K562 (cell line): ENCODE measurements at regions not wholly inside any gene's neighbourhood (a gene's known extent, or its start where the extent isn't known, plus 50 kb on each side); places are given as distances from the start of the nearest gene placed in this dataset.

Source experiments
- ATAC-seq: fragments of 200-7000 bp; cut with Tn5 transposase; 3 replicates; pipeline ENCODE4 v1.9.1; 2020; ENCODE audit warnings: moderate library complexity
- BruUV-seq: library from RNA; stranded (reverse); fragments of 400-500 nt; replicated peaks from 2 replicates; lab custom pipeline; 2021; lab: Mats Ljungman, UMichigan
- CTCF ChIA-PET: fragments of 300-600 bp; formaldehyde crosslinking; extraction: SDS; loops from one replicate; lab custom pipeline; 2021; ENCODE audit warnings: low intra/inter-chr PET ratio; lab: Yijun Ruan, JAX
- POLR2A ChIA-PET: fragments of 300-600, 350-650 bp; sonication (Branson Sonifier 250); formaldehyde crosslinking; extraction: SDS; loops from one replicate; lab custom pipeline; 2021; ENCODE audit warnings: antibody characterized with exemption, inconsistent platforms; lab: Yijun Ruan, JAX
- DNase-seq, 4 experiments: peaks; one replicate each; pipeline versions ENCODE4 v3.0.0 to v3.0.0-alpha.2; 2011 to 2018; ENCODE audit warnings: low spot score in 3 of 4, mixed read lengths in 3 of 4; ENCODE audit errors: extremely low read depth in 1 of 4
- FAIRE-seq: peaks from 2 replicates; lab custom pipeline; 2011; peaks lifted over from hg19 to GRCh38; lab: Jason Lieb, UNC
- H2AFZ ChIP-seq: 2 replicates; pipeline ENCODE4 v1.6.0; 2011; ENCODE audit warnings: low read depth, low read length, control low read depth, inconsistent platforms
- H3K27ac ChIP-seq: fragments of 200-600 bp; 3 replicates; pipeline ENCODE4 v1.8.0; 2011; ENCODE audit warnings: low read depth, mild to moderate bottlenecking, control low read depth, inconsistent platforms, low read length, moderate library complexity, mixed read lengths; ENCODE audit errors: extremely low read depth
- H3K27me3 ChIP-seq, 2 experiments: fragments of 300-600 bp in 1 of 2; 2 replicates in 1 of 2; 3 replicates in 1 of 2; pipeline versions ENCODE4 v1.6.0 to v1.8.0; 2011; ENCODE audit warnings: inconsistent platforms in 2 of 2, low read length in 2 of 2, mild to moderate bottlenecking in 1 of 2, mixed read lengths in 1 of 2, moderate library complexity in 1 of 2; ENCODE audit not compliant: control insufficient read depth in 2 of 2, insufficient read depth in 2 of 2
- H3K36me3 ChIP-seq: fragments of 300-600 bp; 3 replicates; pipeline ENCODE4 v1.8.0; 2011; ENCODE audit warnings: mild to moderate bottlenecking, low read length, inconsistent platforms; ENCODE audit not compliant: control insufficient read depth, insufficient read depth
- H3K4me1 ChIP-seq, 2 experiments: fragments of 200-600 bp in 1 of 2; replicated peaks in 1 of 2; 2 replicates in 1 of 2; 3 replicates in 1 of 2; pipeline versions ENCODE4 v1.5.1 to v1.8.0; 2011; ENCODE audit warnings: inconsistent platforms in 2 of 2, low read length in 2 of 2, mild to moderate bottlenecking in 1 of 2, mixed read lengths in 1 of 2, moderate library complexity in 1 of 2; ENCODE audit not compliant: control insufficient read depth in 2 of 2, insufficient read depth in 2 of 2
- H3K4me2 ChIP-seq: 2 replicates; pipeline ENCODE4 v1.6.1; 2011; ENCODE audit warnings: low read length, control low read depth, inconsistent platforms, mixed read lengths; ENCODE audit not compliant: insufficient read depth
- H3K4me3 ChIP-seq: fragments of 200-600 bp; sonication (generic), shearing (Covaris generic); 2 replicates; pipeline ENCODE4 v1.5.1; 2016; ENCODE audit warnings: control low read depth, inconsistent platforms
- H3K79me2 ChIP-seq: fragments of 200-600 bp; 3 replicates; pipeline ENCODE4 v1.8.0; 2011; ENCODE audit warnings: low read length, inconsistent platforms; ENCODE audit not compliant: control insufficient read depth, insufficient read depth
- H3K9ac ChIP-seq, 2 experiments: 2 replicates each; pipeline versions ENCODE4 v1.6.0 to v1.6.1; 2011; ENCODE audit warnings: low read depth in 2 of 2, low read length in 2 of 2, control low read depth in 1 of 2, inconsistent platforms in 1 of 2, mild to moderate bottlenecking in 1 of 2, mixed read lengths in 1 of 2; ENCODE audit not compliant: insufficient read depth in 1 of 2
- H3K9me1 ChIP-seq: one replicate; pipeline ENCODE4 v1.6.0; 2011; ENCODE audit warnings: inconsistent platforms, mild to moderate bottlenecking, low read length, moderate library complexity; ENCODE audit not compliant: control insufficient read depth, insufficient read depth
- H3K9me3 ChIP-seq: replicated peaks from 2 replicates; pipeline ENCODE4 v1.5.1; 2011; ENCODE audit warnings: low read depth, low read length, inconsistent platforms; ENCODE audit not compliant: control insufficient read depth, insufficient read depth
- H4K20me1 ChIP-seq: replicated peaks from 2 replicates; pipeline ENCODE4 v1.6.1; 2011; ENCODE audit warnings: low read length, inconsistent platforms, mixed read lengths; ENCODE audit not compliant: control insufficient read depth, insufficient read depth
- CEBPB ChIP-seq: fragments of 450-650 bp; IDR thresholded peaks from 2 replicates; pipeline ENCODE4 v1.6.1; 2016; ENCODE audit warnings: missing genetic modification characterization, missing compliant biosample characterization
- FOXA3 ChIP-seq, 2 experiments: fragments of 450-650 bp in 1 of 2; sonication (generic) in 1 of 2; formaldehyde crosslinking; IDR thresholded peaks in 1 of 2; conservative IDR thresholded peaks in 1 of 2; 2 replicates each; pipeline versions ENCODE4 v1.4.0 to v1.8.0; 2020 to 2022; ENCODE audit warnings: mild to moderate bottlenecking in 2 of 2, missing genetic modification reagents in 1 of 2
- FOXJ3 ChIP-seq: sonication (generic); formaldehyde crosslinking; IDR thresholded peaks from 2 replicates; pipeline ENCODE4 v1.4.0; 2020; ENCODE audit warnings: mild to moderate bottlenecking, missing genetic modification reagents
- LARP7 ChIP-seq: fragments of 450-650 bp; IDR thresholded peaks from 2 replicates; pipeline ENCODE4 v1.6.1; 2016
- NRF1 ChIP-seq, 2 experiments: fragments of 450-650 bp; IDR thresholded peaks in 1 of 2; conservative IDR thresholded peaks in 1 of 2; 2 replicates each; pipeline ENCODE4 v1.6.1; 2014; ENCODE audit warnings: mild to moderate bottlenecking in 2 of 2
- POLR2AphosphoS5 ChIP-seq: IDR thresholded peaks from 2 replicates; pipeline ENCODE4 v1.6.1; 2011; ENCODE audit warnings: mild to moderate bottlenecking, low read depth, low read length, moderate library complexity; ENCODE audit not compliant: control insufficient read depth, insufficient read depth
- PYGO2 ChIP-seq: fragments of 450-650 bp; IDR thresholded peaks from 2 replicates; pipeline ENCODE4 v1.6.1; 2016; ENCODE audit warnings: mild to moderate bottlenecking, missing genetic modification characterization, moderate library complexity, missing compliant biosample characterization
- SLC30A9 ChIP-seq: fragments of 250-450 bp; sonication (Bioruptor Pico); IDR thresholded peaks from 2 replicates; pipeline ENCODE4 v1.8.0; 2022; ENCODE audit warnings: mild to moderate bottlenecking, moderate library complexity
- SMARCB1 ChIP-seq: IDR thresholded peaks from 2 replicates; pipeline ENCODE4 v1.6.1; 2011; ENCODE audit warnings: improper control_type of control experiment, low read depth; ENCODE audit not compliant: insufficient read length
- ZC3H11A ChIP-seq: IDR thresholded peaks from 2 replicates; pipeline ENCODE4 v1.6.1; 2012; ENCODE audit warnings: low read depth, low read length, improper control_type of control experiment
- ZFP36 ChIP-seq: fragments of 150-350 bp; IDR thresholded peaks from 2 replicates; pipeline ENCODE4 v1.6.1; 2018; ENCODE audit warnings: low read length, low read depth; ENCODE audit not compliant: partially characterized antibody
- ZNF165 ChIP-seq: fragments of 250-450 bp; sonication (Bioruptor Pico); IDR thresholded peaks from 2 replicates; pipeline ENCODE4 v1.4.0; 2020; ENCODE audit warnings: borderline replicate concordance
- ZNF384 ChIP-seq: IDR thresholded peaks from 2 replicates; pipeline ENCODE4 v1.6.1; 2012; ENCODE audit warnings: low read depth, low read length, improper control_type of control experiment
- ZNF444 ChIP-seq: fragments of 250-450 bp; sonication (Bioruptor Pico); IDR thresholded peaks from 2 replicates; pipeline ENCODE4 v1.4.0; 2020; ENCODE audit warnings: mild to moderate bottlenecking, moderate library complexity
- ZNF699 ChIP-seq: fragments of 250-450 bp; sonication (Bioruptor Pico); IDR thresholded peaks from 2 replicates; pipeline ENCODE4 v1.8.0; 2021; ENCODE audit warnings: mild to moderate bottlenecking, moderate library complexity; ENCODE audit not compliant: insufficient replicate concordance
- ZNF707 ChIP-seq: fragments of 250-450 bp; sonication (Bioruptor Pico); conservative IDR thresholded peaks from 2 replicates; pipeline ENCODE4 v1.8.0; 2022; ENCODE audit warnings: inconsistent platforms, mild to moderate bottlenecking, moderate library complexity
- WGBS: fragments of 100-300 bp; shearing (Covaris generic); methylation state at CpG from one replicate; pipeline ENCODE4 v1.1.6; 2016; ENCODE audit warnings: low coverage, mixed read lengths; ENCODE audit not compliant: insufficient coverage; ENCODE audit errors: missing lambda C conversion rate; 5-methylcytosine and 5-hydroxymethylcytosine counted together
- in situ Hi-C: fragments of 300-500 bp; cut with MboI; formaldehyde crosslinking; loops from 4 replicates; pipeline ENCODE4 v1.15.0; 2018; ENCODE audit warnings: inconsistent platforms, mixed read lengths
- intact Hi-C: fragments of 100-400 bp; cut with micrococcal nuclease; formaldehyde crosslinking; loops from 2 replicates; pipeline ENCODE4 v1.14.2; 2022
- TF ChIP-seq, protein P1 (sequence below): fragments of 450-650 bp; formaldehyde crosslinking; IDR thresholded peaks from 2 replicates; pipeline ENCODE4 v1.4.0; 2020; ENCODE audit warnings: mild to moderate bottlenecking, moderate library complexity
- TF ChIP-seq, protein P2 (sequence below), 2 experiments: fragments of 450-650 bp; IDR thresholded peaks; 2 replicates each; pipeline ENCODE4 v1.6.1; 2016
- TF ChIP-seq, protein P3 (sequence below): fragments of 200-800 bp; sonication (Bioruptor generic); IDR thresholded peaks from 2 replicates; pipeline ENCODE4 v1.6.1; 2017; ENCODE audit warnings: missing genetic modification characterization, missing compliant biosample characterization

DNA sequence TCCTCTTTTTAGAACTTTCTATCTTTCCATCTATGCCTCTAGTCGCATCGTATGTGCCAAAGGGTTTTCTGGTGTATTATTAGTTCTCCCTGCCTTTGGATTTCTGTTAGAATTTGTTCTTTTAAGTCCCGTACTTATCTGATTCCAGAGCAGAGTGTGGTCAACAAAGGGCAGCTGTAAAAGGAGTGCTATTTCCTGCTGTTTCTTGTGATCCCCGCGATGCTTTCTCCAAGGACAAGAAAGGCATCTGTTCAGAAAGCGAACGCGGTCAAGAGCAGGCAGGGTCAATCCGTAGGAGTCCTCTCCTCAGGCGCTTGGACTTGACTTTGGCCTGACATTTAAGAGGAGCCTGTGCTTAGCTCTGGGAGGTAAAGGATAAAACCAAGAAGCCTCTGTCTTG is 1152.1 kb upstream of the AUTS2 start:
- no peaks in the 10 kb centered on the region for H4K20me1 ChIP-seq
- no peak overlapping the region for H3K9ac ChIP-seq
- WGBS = 3% methylated on average over 10 of the region's 10 CpGs
- no peaks in the 10 kb centered on the region for H3K79me2 ChIP-seq
- ChIA-PET POLR2A (no interaction called here), CTCF (no interaction called here)
- H3K9me3 ChIP-seq = no peaks in the 10 kb centered on the region
- intact Hi-C loops = no loop called here
- BruUV-seq = no TSS peak
- H3K4me3 ChIP-seq = no peak overlapping the region
- ATAC-seq (no peak), FAIRE-seq (no peak), DNase-seq (no peak)
- H3K4me2 ChIP-seq = no peak overlapping the region
- no peaks in the 10 kb centered on the region for H3K9me1 ChIP-seq
- H3K36me3 ChIP-seq = no peaks in the 10 kb centered on the region
- H3K4me1 ChIP-seq = no peaks in the 10 kb centered on the region
- no peaks in the 10 kb centered on the region for H3K27me3 ChIP-seq
- H3K27ac ChIP-seq = no peak overlapping the region
- in situ Hi-C loops = no loop called here
- H2AFZ ChIP-seq = no peak overlapping the region
- TF ChIP-seq CEBPB (tag) (no peak), ZNF444 (CRISPR knock-in tag) (no peak), ZNF707 (CRISPR knock-in tag) (no peak), FOXJ3 (CRISPR knock-in tag) (no peak), NRF1 (conservative IDR thresholded peaks at IDR 0.05 in 1 of 2, IDR thresholded peaks at IDR 0.05 in 1 of 2) (no peak), ZNF699 (CRISPR knock-in tag) (no peak), POLR2AphosphoS5 (no peak), PYGO2 (tag) (no peak), ZNF165 (CRISPR knock-in tag) (no peak), FOXA3 (CRISPR knock-in tag; conservative IDR thresholded peaks at IDR 0.05 in 1 of 2, IDR thresholded peaks at IDR 0.05 in 1 of 2) (no peak), LARP7 (no peak), SLC30A9 (CRISPR knock-in tag) (no peak), ZFP36 (no peak), ZNF384 (no peak), SMARCB1 (no peak), ZC3H11A (no peak)
- TF ChIP-seq, protein P1, sequence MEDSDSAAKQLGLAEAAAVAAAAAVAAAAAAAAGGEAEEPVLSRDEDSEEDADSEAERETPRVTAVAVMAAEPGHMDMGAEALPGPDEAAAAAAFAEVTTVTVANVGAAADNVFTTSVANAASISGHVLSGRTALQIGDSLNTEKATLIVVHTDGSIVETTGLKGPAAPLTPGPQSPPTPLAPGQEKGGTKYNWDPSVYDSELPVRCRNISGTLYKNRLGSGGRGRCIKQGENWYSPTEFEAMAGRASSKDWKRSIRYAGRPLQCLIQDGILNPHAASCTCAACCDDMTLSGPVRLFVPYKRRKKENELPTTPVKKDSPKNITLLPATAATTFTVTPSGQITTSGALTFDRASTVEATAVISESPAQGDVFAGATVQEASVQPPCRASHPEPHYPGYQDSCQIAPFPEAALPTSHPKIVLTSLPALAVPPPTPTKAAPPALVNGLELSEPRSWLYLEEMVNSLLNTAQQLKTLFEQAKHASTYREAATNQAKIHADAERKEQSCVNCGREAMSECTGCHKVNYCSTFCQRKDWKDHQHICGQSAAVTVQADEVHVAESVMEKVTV = no peak
- TF ChIP-seq, protein P2, sequence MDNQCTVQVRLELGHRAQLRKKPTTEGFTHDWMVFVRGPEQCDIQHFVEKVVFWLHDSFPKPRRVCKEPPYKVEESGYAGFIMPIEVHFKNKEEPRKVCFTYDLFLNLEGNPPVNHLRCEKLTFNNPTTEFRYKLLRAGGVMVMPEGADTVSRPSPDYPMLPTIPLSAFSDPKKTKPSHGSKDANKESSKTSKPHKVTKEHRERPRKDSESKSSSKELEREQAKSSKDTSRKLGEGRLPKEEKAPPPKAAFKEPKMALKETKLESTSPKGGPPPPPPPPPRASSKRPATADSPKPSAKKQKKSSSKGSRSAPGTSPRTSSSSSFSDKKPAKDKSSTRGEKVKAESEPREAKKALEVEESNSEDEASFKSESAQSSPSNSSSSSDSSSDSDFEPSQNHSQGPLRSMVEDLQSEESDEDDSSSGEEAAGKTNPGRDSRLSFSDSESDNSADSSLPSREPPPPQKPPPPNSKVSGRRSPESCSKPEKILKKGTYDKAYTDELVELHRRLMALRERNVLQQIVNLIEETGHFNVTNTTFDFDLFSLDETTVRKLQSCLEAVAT (IDR thresholded peaks at IDR 0.05) = no peak
- TF ChIP-seq, protein P3, sequence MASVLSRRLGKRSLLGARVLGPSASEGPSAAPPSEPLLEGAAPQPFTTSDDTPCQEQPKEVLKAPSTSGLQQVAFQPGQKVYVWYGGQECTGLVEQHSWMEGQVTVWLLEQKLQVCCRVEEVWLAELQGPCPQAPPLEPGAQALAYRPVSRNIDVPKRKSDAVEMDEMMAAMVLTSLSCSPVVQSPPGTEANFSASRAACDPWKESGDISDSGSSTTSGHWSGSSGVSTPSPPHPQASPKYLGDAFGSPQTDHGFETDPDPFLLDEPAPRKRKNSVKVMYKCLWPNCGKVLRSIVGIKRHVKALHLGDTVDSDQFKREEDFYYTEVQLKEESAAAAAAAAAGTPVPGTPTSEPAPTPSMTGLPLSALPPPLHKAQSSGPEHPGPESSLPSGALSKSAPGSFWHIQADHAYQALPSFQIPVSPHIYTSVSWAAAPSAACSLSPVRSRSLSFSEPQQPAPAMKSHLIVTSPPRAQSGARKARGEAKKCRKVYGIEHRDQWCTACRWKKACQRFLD = no peak
- TF ChIP-seq, all 486 proteins: peak for 0
